Fibroblast of skin of abdomen (primary cell): ENCODE measurements at regions not wholly inside any gene's neighbourhood (a gene's known extent, or its start where the extent isn't known, plus 50 kb on each side); places are given as distances from the start of the nearest gene placed in this dataset.
"Not testable (repeated sequence)": the region's sequence is repeated elsewhere in the genome, so short reads cannot be mapped to it uniquely, and the experiment has no call there.

Source experiments
- DNase-seq: peaks from one replicate; pipeline ENCODE4 v3.0.0-alpha.2; 2013

DNA sequence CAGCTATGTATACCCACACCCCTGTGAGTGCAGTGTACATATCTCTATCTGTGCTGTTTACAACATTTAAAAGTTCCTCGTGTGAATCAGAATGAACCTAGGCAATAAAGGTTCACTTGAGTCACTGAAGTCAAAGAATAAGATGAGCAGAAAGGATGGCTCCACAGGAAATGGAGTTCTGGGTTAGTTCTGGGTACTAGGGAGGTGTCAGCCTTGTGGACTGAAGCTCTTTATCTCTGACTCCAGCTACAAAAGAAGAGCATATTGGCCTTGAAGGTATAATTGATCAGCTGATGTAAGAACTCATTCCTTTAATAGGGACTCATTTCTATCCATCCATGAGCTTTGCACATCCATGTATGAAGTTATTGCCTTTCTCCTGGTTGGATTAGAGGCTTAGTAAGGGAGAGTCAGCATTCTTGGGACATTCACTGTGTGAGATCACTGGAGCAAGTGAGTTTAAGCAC lies 73.9 kb upstream of the BACH2 start:
- DNase-seq, result no peak

GRCh38 chr6:90369651-90370050 lies 73.0 kb upstream of the BACH2 start:
- no peak for DNase-seq

GRCh38 chr6:90369024-90369519 lies 72.4 kb upstream of the BACH2 start:
- peak; percentile 100 for DNase-seq

DNA sequence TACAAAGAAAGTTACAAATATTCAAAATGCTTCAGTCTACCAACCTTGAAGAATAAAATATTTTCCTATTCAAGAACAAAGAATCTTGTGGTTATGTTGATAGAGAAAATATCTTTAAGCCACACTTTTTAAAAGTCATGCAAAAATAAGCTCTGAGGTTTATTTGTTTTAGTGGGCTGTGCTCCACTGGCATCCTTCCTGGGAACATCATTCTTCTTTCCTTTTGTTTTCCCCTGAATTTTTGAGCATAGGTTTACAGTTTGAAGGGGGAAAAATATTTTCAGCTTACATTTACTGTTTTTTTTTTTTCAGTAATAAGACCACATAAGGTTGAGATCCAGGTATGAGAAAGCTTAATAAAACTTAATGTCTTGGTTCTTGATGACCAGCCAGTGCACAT lies 72.0 kb upstream of the BACH2 start:
- peak; percentile 75 for DNase-seq

GRCh38 chr6:90368001-90368400 lies 71.4 kb upstream of the BACH2 start:
- DNase-seq, result no peak

GRCh38 chr6:90365565-90366219 lies 69.0 kb upstream of the BACH2 start:
- DNase-seq, result no peak

DNA sequence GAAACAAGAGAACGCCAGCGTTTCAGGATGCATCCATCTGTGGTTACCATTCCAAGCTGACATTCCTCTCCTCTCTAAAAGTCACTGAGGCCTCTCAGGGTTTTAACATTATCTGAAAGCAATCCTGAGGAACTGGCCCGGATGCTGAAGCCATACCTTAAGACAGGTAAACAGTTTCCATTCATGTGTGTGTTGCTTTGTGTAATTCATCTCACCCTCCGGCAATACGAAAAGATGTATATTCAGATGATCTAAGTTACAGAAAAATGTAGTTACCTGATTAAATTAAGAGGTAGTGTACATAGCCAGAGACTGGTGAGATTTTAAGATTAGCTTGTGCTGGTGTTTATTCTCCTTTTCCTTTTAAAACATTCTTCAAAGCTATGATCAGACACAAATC lies 68.4 kb upstream of the BACH2 start:
- no peak for DNase-seq

GRCh38 chr6:90364286-90364685 lies 67.6 kb upstream of the BACH2 start:
- DNase-seq, result no peak

DNA sequence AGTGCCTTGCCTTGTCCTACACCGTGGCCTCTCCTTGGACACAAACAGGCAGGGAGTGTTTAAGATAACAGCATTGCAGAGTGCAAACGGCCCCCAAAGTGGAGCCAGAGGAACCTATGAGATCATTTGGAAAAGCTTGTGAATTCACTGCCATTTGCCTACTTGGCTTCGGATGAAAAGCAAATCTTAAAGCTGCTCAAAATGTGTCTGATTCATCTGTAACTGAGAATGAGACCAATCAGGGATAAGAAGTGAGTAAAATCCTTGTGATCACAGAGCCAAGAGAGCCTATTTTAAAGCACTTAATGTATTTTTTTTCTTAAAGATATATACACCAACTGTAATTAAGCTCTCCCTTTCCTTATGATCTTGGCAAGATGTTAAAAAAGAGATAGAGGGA lies 65.7 kb upstream of the BACH2 start:
- DNase-seq, result peak; percentile 76

- DNase-seq, result no peak
Observed at GRCh38 chr6:90361174-90361573, 64.5 kb upstream of the BACH2 start.

GRCh38 chr6:90358036-90358770 lies 61.6 kb upstream of the BACH2 start:
- not testable (repeated sequence) for DNase-seq

DNA sequence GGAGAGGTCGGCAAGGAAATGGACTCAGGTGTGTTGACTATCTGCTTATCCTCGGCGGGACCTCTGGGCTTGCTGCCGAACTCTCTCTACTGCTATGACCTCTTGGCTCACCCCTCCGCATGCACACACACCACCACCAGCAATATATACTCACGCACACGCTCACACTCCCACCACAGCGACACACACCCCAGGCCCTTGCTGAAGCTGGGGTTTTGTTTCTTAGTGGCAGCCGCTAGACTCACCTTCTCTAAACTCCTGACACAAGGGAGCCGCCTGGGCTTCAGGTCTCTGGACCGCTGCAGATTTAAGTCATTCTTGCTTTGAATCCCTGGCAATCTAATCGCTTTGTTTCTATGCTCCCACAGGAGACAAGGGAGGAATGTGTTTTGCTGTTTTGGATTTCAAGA lies 59.4 kb upstream of the BACH2 start:
- no peak for DNase-seq

DNA sequence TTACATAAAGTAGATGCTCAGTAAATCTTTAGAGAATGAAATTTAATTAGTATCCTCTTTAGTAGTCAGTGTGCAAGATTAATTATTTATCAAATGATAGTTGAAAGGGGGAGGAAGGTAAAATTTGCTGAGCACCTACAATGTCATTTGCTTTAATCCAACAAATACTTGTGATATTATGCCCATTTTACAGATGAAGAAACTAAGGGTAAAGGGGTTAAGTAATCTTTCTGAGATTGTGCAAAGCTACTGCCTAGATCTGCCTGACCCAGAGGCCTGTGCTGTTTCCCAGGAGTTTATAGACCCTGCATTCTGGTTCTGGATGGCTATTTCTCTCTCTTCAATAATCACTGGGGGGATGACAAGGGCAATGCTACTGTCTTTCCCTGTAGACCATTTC lies 58.3 kb upstream of the BACH2 start:
- no peak for DNase-seq

DNA sequence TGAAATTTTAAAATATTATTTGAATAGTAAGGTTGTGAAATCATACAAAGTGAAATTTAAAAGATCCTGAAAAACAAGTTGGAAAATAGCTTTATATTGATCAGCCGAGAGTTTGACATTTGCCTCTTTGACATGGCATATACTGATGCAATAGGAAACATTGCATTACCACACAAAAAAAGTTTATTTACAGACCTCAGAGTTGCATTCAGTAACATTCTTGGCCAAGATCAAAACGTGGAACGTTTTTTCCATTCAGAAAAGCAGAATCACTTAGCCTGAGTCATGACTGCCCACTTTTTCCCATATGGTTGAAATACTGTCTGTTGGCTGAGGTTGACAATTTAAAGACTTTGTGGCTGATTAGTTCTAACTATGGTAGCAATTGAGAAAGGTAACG lies 55.1 kb upstream of the BACH2 start:
- DNase-seq, result peak; percentile 81

- no peak for DNase-seq
Observed at GRCh38 chr6:90350689-90351554, 54.3 kb upstream of the BACH2 start.

DNA sequence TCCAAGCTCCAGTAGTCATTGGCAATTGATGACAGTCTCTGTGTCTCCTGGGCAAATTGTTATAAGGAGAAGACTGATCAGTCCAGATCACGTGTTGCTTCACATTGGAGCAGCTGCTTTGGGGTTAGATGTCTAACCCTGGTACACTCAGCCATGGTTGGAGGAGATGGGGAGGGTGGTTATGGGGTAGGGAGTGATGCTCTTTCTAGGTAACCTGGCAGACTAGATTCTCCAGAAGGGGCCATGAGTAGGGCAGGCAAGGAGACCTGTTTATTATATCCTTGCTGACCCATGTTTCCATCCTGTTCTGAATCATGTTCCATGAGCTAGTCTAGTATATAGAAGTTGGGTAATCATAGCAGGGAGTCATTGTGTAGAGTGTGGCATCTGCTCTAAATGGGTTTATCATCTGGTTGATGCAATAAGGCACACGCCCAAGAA lies 50.8 kb upstream of the BACH2 start:
- DNase-seq, result no peak

DNA sequence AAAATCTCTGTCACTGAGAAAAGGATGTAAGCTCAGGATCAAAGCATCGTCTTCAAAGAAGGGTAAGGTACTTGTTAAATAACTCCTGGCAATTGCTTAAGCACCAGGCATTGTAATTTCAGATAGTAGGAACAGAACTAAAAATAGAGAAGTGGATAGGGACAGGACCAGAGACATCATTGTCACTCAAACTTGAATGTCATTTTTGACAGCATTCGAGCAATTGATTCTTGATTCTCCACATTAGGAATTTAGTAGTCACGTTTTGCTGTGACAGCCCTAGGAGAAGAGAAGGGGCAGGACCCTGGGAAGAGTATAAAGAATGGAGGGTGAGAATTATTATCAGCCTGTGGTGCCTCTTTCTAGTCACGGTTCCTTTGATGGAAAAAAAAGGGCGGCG lies 50.1 kb upstream of the BACH2 start:
- DNase-seq, result no peak
